ENCODE measurements at regions not wholly inside any gene's neighbourhood (a gene's known extent, or its start where the extent isn't known, plus 50 kb on each side); places are given as distances from the start of the nearest gene placed in this dataset.

GRCh38 chr5:74258314-74258665 is 382.2 kb downstream of the ENC1 start:
- no peak for TF ChIP-seq CEBPB (IDR thresholded peaks at IDR 0.05)
- TF ChIP-seq, protein P1, sequence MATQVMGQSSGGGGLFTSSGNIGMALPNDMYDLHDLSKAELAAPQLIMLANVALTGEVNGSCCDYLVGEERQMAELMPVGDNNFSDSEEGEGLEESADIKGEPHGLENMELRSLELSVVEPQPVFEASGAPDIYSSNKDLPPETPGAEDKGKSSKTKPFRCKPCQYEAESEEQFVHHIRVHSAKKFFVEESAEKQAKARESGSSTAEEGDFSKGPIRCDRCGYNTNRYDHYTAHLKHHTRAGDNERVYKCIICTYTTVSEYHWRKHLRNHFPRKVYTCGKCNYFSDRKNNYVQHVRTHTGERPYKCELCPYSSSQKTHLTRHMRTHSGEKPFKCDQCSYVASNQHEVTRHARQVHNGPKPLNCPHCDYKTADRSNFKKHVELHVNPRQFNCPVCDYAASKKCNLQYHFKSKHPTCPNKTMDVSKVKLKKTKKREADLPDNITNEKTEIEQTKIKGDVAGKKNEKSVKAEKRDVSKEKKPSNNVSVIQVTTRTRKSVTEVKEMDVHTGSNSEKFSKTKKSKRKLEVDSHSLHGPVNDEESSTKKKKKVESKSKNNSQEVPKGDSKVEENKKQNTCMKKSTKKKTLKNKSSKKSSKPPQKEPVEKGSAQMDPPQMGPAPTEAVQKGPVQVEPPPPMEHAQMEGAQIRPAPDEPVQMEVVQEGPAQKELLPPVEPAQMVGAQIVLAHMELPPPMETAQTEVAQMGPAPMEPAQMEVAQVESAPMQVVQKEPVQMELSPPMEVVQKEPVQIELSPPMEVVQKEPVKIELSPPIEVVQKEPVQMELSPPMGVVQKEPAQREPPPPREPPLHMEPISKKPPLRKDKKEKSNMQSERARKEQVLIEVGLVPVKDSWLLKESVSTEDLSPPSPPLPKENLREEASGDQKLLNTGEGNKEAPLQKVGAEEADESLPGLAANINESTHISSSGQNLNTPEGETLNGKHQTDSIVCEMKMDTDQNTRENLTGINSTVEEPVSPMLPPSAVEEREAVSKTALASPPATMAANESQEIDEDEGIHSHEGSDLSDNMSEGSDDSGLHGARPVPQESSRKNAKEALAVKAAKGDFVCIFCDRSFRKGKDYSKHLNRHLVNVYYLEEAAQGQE (IDR thresholded peaks at IDR 0.05; ENCODE audit: low read depth): no peak
- no peak for TF ChIP-seq RAD21 (IDR thresholded peaks at IDR 0.05; ENCODE audit: low read depth)
- TF ChIP-seq EP300 (IDR thresholded peaks at IDR 0.05; ENCODE audit: borderline replicate concordance): no peak
- TF ChIP-seq USF1 (IDR thresholded peaks at IDR 0.05): no peak
- no peak for TF ChIP-seq CREB1 (IDR thresholded peaks at IDR 0.05; ENCODE audit: low read depth)
- no peak for TF ChIP-seq MAX (IDR thresholded peaks at IDR 0.05)
